HT1080 (cell line): ENCODE measurements at regions not wholly inside any gene's neighbourhood (a gene's known extent, or its start where the extent isn't known, plus 50 kb on each side); places are given as distances from the start of the nearest gene placed in this dataset.

Source experiments
- DNase-seq: peaks from one replicate; pipeline ENCODE4 v3.0.0-alpha.2; 2015; ENCODE audit warnings: low read depth

GRCh38 chr3:117248153-117248552 is 538.6 kb downstream of the TUSC7 start:
- DNase-seq, result no peak

- DNase-seq, result peak; percentile 84
These were observed 542.6 kb downstream of the TUSC7 start for GRCh38 chr3:117252208-117252607.

- DNase-seq, result no peak
These were observed 543.1 kb downstream of the TUSC7 start for GRCh38 chr3:117252651-117253050.

- no peak for DNase-seq
These were observed 544.1 kb downstream of the TUSC7 start for GRCh38 chr3:117253636-117254035.

GRCh38 chr3:117254985-117255384 is 545.4 kb downstream of the TUSC7 start:
- DNase-seq, result no peak

GRCh38 chr3:117255736-117256135 is 546.2 kb downstream of the TUSC7 start:
- no peak for DNase-seq

- no peak for DNase-seq
These were observed 552.4 kb downstream of the TUSC7 start for GRCh38 chr3:117261983-117262421.

GRCh38 chr3:117263270-117263669 is 553.7 kb downstream of the TUSC7 start:
- DNase-seq, result no peak

- DNase-seq, result no peak
These were observed 554.2 kb downstream of the TUSC7 start for GRCh38 chr3:117263745-117264144.

GRCh38 chr3:117264204-117264994 is 554.8 kb downstream of the TUSC7 start:
- DNase-seq, result no peak

- DNase-seq, result no peak
These were observed 557.2 kb downstream of the TUSC7 start for GRCh38 chr3:117266806-117267205.

- DNase-seq, result no peak
These were observed 558.7 kb downstream of the TUSC7 start for GRCh38 chr3:117268318-117268717.

GRCh38 chr3:117272274-117272673 is 562.7 kb downstream of the TUSC7 start:
- no peak for DNase-seq

- DNase-seq, result no peak
These were observed 563.4 kb downstream of the TUSC7 start for GRCh38 chr3:117272876-117273523.

- DNase-seq, result no peak
These were observed 568.2 kb downstream of the TUSC7 start for GRCh38 chr3:117277816-117278215.

- peak; percentile 72 for DNase-seq
These were observed 569.0 kb downstream of the TUSC7 start for GRCh38 chr3:117278424-117279190.

GRCh38 chr3:117281371-117281770 is 571.8 kb downstream of the TUSC7 start:
- DNase-seq, result no peak

GRCh38 chr3:117282566-117282965 is 573.0 kb downstream of the TUSC7 start:
- no peak for DNase-seq

GRCh38 chr3:117285737-117286136 is 576.2 kb downstream of the TUSC7 start:
- no peak for DNase-seq

GRCh38 chr3:117286488-117286887 is 576.9 kb downstream of the TUSC7 start:
- no peak for DNase-seq

- no peak for DNase-seq
These were observed 578.0 kb downstream of the TUSC7 start for GRCh38 chr3:117287602-117288001.

- no peak for DNase-seq
These were observed 581.9 kb downstream of the TUSC7 start for GRCh38 chr3:117291476-117291875.
